GM18868 (cell line): ENCODE measurements at regions not wholly inside any gene's neighbourhood (a gene's known extent, or its start where the extent isn't known, plus 50 kb on each side); places are given as distances from the start of the nearest gene placed in this dataset.
"Not testable (repeated sequence)": the region's sequence is repeated elsewhere in the genome, so short reads cannot be mapped to it uniquely, and the experiment has no call there.

Experiments
- ATAC-seq: cut with Tn5 transposase; IDR thresholded peaks from one replicate; pipeline ENCODE4 v1.9.1; 2021; ENCODE audit warnings: mild to moderate bottlenecking, moderate library complexity; ENCODE audit not compliant: unreplicated experiment

DNA sequence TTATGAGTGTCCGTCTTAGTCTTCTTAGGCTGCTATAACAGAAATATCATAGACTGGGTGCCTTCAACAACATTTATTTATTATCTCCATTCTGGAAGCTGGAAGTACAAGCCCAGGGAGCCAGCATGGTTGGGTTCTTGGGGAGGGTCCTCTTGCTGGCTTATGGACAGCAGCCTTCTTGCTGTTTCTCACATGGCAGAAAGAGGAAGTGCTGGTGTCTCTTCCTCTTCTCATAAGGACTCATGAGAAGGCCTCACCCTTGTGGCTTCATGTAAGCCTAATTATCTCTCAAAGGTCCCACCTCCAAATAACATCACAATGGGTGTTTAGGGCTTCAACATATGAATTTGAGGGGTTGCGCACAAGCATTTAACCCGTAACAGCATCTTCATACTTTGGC, 207.0 kb upstream of the COX10 start:
- no peak for ATAC-seq

DNA sequence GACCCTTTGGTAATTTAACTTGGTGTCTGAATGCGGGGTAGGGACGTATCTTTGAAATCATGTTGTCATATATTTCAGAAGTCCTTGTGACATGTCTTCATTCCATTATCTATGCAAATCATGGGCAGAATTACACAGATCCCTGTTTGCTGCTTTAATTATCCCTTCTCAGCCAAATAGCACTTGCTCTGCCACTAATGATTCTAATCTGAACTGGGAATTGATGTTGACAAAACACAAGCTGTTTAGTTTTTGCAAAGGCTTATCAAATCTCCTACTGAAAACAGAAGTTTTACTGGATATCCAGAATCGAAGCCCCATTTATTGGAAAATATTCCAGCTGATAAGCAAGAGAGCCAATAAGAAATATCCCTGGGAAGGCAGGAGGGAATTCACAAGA, 205.9 kb upstream of the COX10 start:
- no peak for ATAC-seq

DNA sequence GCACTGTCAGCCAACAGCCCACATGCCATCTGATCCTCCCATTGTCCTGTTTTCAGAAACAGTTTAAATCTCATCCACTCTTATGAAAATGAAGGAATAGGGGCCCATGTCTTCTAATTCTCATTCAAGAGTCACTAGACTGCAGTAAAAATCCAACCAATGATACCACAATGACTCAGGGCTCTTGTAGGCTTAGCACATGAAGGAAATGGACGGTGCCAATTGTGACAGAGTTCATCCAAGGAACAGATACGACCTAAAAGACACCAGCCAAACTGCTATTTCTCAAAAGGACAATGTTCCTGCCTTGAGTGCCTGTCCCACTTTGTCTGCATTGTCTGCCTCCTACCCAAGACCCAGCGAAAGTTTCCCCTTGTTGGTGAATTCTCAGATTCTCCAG, 204.8 kb upstream of the COX10 start:
- no peak for ATAC-seq

DNA sequence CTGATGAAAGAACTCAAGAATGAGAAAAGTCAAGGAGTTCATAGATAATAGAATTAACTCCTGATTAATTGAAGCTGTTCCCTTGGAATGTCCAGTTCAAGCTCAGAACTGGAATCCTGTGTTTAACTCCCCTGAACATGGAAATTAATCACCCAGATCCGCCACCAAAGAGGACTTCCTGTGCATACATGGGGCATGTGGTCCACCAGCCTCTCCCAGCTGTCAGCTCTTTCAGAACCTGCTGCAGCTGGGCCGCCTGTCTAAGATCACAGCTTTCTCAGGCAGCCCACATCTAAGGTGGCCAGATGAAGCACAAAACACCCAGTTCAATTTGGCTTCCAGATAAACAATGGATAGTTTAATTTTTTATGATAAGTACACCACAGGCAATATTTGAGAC, 203.7 kb upstream of the COX10 start:
- no peak for ATAC-seq

DNA sequence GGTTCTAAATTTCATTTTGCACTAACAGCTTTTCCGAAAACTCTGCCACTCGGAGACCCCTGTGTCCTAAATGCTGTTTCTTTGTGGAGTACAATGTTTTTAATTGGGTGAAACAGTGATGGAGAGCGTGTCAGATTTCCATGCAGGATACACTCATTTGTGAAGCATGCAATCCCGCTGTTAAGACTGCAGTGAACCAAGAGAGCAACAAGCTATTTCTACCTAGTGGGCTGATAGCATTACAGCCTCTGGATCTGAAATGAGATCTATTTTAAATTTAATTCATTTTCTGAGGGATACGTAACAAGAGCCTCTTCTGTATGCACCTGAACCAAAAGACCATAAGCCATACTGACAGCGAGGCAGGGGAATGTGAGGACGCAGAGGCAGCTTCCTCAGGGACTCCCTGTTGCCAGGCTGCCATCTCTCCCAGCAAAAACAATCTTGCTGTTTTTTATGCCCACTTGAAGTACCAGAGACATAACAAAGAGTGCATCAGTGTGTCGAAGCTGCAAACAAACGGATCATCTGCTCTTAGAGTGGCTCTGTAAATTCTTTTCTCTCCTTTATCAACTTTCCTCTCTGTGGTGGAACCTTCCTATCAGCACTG, 199.9 kb upstream of the COX10 start:
- no peak for ATAC-seq

DNA sequence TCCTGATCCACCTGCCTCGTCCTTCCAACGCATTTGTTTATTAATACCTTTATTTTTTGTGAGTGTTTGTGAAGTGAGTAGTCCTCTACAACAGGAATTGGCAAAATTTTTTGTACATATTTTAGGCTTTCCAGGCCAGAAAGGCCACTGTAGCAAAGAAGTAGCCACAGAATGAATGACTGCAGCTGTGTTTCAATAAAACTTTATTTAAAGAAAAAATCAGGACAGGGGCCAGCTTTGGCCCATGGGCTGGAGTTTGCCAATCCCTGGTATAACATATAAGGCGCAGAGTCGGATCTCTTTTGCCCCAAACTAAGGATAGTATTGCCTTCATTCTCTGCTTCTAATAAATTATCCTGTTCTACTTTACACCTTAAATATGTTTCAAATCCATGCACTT, 198.0 kb upstream of the COX10 start:
- no peak for ATAC-seq

DNA sequence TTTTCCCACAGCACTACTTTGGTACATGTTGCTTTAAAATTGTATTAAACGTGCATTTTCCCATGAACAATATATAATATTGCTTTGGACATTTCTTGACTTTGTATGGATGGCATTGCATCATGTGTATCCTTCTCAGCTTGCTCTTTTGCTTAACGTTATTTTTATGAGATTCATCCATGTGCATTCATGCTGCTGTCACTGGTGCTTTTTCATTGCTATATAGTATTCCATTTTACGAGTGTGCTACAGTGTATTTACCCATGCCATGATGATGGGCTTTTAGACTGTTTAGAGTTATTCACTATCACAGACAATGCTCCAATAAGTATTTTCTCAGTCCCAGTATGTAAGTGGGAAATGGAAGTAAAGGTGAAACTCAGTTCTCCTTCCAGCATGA, 195.2 kb upstream of the COX10 start:
- no peak for ATAC-seq

DNA sequence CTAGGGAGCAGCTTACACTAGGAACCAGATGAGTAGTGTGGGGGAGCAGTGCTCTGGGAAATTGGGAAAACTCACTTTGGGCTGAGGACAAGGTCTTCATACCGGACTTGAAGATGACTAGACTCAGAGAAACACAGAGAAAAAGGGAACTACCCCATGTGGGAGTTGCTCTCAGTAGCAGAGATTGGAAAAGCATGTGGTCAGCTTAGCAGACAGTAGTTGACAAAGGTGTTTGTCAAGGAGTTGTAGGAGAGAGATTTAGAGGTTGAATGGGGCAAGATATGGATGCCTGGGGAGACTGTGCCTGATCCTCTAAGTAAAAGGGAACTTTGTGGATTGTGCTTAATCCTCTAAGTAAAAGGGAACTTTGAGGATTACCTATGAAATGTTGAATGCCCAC, 194.5 kb upstream of the COX10 start:
- no peak for ATAC-seq

DNA sequence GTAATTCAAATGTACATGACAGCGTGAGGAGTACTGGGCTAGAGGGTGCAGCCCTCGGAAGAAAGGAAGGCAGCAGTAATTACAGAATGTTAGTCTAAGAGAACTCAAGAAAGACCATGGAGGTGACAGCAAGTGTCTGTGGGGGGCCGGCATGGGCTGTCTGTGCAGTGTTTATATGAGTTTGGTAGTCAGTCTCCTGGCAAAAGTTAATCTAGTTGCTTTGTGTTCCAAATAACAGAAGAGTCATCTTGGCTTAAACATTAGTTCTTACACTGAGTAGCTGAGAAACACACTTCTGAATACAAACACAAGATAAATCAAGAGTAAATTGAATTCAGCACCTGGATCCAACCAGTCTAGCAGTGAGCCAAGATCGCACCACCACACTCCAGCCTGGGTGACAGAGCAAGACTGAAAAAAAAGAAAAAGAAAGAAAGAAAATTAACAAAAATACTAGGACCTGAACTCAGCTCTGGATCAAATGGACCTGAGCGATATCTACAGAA, 189.3 kb upstream of the COX10 start:
- no peak for ATAC-seq

DNA sequence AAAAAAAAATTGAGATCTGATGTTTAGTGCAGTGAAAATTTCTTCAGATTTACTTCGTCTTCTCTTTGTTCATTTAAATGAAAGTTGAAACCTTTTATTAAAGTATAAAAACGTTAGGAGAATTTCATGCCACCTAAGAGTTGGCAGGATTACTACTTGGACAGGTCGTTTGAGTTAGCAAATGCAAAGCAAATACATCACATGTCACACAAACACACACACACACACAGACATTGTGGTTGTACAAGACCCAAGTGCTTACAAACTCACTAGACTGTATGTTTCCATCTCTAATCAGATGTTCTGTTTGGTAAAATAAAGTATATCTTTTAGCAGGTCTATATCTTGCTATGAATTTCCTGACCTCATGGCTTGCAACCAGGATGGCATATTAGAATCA, 185.6 kb upstream of the COX10 start:
- no peak for ATAC-seq

DNA sequence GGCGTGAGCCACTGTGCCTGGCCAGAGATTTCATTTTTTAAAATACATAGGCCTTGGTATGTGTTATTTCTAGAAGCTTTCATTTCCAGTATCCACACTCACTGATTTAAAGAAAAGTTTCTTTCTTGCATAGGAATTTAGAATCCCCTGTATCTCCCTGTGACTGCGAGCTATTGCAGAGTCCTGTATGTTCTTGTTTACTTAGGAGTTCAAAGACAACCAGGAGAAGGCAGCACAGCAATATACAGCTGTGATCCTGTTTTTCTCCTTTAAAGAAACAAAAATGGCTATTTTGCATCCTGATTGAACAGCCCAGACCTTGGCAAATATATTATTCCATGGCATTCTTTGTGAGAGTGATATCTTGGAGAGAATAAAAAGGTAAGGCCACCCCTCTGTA, 185.0 kb upstream of the COX10 start:
- ATAC-seq, result no peak

DNA sequence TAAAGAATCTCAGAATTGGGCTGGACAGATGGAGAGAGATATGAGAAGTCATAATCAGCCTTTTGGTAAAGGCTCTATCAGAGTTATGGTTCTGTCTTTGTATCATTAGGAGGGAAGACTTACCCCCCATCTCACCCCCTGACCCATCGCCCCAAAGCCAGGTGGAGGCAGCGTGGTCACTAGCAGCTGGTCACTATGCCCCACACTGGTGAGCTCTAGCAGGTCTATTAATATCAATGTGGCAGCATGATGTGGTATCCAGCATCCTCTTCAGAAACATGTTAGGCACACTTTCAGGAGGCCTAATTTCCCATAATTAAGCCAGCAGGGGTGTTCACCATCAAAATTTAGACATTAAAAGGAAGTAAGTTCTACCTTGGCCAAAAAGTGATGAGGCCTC, 183.8 kb upstream of the COX10 start:
- no peak for ATAC-seq

DNA sequence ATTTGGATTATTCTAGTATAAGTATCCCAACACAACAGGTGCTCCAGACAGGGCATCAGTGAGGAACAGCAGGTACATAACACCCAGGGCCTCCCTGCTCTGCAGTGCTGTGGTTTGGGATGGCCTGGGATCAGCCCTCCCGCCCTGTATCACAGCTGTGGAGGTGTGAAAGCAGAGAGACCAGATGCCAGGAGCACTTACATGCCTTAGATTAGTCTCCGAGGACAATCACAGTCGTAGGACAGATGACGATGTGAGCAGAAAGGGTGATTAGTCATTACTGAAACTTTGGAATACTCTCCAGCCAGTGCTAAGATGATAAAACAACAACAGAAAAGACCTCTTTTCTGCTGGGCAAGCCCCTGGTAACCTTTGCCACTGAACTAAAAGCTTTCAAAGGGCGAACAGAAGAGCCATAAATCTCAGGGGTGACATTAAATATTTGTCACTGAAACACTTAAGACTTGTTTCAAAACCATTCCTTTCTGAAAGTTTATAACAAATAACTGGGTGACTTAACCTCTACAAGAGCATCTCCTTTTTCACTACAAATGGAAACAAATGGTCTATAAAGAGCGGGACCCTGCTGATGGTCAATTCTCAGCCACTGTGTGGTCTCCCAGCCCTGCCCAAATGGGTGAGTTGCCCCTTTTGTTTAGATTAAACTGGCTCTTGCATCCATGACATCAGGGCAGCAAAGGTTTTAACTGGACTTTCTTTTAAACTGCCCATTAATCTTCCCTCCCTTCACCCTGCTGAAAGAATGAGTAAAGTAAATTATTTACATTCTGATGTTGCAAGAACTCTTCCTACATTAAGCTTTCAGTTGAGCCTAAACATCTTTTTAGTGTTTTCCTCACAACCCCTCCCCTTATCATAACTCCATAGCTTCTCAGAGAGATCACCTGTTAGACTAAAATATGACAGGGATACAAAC, 183.1 kb upstream of the COX10 start:
- ATAC-seq, result no peak

DNA sequence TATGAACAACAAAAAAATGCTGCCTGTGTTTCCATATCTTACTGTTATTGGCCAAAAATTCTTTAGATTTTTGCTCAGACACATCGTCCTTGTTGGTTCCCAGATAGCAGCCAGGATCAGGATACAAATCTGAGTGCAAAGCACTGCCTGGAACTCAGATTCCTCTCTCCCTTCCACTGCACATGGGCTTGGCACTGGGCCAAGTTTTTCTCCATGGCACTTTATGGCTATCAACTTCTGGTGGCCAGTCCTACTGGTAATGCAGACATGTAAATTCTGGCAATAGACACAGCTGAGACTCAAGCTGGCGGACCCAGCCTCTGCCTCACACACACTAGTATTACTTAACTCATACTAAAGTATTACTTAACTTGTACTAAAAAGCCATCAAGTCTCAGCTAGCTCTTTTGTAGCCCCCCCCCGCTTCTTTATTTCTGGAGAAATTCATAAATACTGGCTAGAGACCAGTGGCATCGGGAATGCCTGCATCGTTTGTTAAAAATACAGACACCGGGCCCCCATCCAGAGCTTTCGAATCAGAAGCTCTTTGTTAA, 181.2 kb upstream of the COX10 start:
- no peak for ATAC-seq

DNA sequence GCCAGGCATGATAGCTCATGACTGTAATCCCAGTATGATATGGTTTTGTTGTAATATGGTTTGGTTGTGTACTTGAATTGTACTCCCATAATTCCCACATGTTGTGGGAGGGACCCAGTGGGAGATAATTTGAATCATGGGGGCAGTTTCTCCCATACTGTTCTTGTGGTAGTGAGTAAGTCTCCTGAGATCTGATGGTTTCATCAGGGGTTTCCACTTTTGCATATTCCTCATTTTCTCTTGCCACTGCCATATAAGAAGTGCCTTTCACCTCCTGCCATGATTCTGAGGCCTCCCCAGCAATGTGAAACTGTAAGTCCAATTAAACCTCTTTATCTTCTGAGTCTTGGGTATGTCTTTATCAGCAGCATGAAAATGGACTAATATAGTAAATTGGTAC, 160.3 kb upstream of the COX10 start:
- ATAC-seq, result not testable (repeated sequence)

DNA sequence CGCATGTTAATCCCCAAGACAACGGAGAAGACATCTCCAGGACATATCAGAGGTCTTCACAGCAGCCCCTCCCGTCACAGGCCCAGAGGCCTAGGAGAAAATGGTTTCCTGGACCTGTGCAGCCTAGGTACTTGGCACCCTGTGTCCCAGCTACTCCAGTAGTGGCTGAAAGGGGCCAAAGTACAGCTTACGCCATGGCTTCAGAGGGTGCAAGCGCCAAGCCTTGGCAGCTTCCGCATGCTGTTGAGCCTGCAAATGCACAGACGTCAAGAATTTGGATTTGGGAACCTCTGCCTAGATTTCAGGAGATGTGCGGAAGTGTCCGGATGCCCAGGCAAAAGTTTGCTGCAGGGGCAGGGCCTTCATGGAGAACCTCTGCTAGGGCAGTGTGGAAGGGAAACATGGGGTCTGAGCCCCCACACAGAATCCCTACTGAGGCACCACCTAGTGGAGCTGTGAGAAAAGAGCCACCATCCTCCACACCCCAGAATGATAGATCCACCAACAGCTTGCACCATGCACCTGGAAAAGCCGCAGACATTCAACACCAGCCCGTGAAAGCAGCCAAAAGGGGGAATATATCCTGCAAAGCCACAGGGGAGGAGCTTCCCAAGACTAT, 159.3 kb upstream of the COX10 start:
- no peak for ATAC-seq

DNA sequence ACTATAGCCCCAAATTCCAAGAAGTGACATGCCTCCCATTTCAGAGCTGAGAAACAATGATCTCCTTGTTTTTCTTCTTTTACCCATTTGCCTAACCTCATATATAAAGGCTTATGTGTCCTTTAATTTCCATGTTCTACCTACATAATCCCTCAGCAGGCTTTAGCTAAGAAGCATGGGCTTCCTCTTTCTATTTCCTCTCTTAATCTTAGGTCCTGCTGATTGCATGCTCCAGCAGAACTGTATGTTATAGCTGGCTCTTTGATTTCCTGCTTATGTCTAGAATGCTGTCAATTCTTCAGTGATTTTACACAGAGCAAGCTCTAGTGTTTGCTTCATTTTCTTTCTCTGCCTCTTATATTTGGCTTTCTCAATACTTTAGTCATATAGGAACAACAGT, 151.7 kb upstream of the COX10 start:
- no peak for ATAC-seq

DNA sequence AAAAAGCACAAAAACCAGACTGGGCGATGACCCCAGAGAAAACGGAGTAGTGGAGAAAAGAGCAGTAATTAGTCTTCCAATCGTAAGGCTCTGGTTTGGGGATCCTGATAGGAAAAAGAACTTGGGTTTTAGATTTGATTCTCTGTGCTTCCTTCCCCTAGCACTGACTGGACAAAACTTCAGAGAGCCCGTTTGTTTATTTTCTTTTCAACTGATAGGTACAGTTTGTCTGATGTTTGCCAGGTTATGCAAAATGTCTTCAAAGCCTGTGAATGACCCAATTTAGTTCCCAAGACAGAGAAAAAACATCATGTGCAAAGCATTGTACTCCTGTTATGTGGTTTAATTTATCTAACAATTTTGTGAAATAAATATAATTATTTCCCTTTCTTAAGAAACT, 151.1 kb upstream of the COX10 start:
- no peak for ATAC-seq

DNA sequence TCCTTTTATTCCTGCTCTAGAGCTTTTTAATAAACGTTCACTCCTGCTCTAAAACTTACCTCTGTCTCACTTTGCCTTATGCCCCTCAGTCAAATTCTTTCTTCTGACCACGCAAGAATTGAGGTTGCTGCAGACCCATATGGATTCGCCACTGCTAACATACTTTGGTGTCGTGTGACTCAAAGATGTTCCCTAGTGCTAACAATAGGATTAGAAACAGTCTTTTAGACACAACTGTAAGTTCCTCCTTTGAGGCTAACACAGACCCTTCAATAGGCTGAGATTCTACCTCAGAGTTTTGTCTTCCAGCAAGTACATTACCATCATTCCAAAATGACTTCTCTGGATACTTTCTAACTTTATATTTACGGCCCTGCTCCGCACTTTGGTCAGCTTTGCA, 149.5 kb upstream of the COX10 start:
- ATAC-seq, result no peak

DNA sequence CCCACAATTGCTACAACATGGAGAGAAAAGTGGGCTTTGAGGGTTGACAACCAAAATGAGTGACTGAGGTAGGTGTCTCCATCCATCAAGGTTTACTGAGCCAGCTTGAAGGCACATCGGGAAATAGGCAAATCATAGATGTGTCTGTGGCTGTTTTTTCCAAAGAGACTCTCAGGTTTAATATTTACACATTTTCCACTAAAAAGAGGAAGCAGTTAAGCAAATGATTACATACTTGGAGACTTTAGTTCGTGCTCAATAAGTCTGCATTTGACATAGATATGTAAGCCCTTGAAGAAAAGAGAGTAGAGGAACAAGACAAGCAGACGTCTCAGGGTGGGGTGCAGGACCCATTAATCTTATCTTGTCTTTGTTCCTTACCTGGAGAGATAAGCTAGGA, 148.9 kb upstream of the COX10 start:
- ATAC-seq, result no peak
